ENCODE measurements at regions not wholly inside any gene's neighbourhood (a gene's known extent, or its start where the extent isn't known, plus 50 kb on each side); places are given as distances from the start of the nearest gene placed in this dataset.
"Not testable (repeated sequence)": the region's sequence is repeated elsewhere in the genome, so short reads cannot be mapped to it uniquely, and the experiment has no call there.

GRCh38 chr6:17182961-17183360 is 81.1 kb downstream of the STMND1 start:
- no peak for DNase-seq

GRCh38 chr6:17186925-17187324 is 85.1 kb downstream of the STMND1 start:
- DNase-seq, result no peak

- no peak for DNase-seq
Measured at GRCh38 chr6:17193106-17193775, 87.9 kb upstream of the RBM24 start.

- no peak for DNase-seq
Measured at GRCh38 chr6:17197607-17198006, 83.6 kb upstream of the RBM24 start.

GRCh38 chr6:17200395-17200794 is 80.8 kb upstream of the RBM24 start:
- no peak for DNase-seq

- peak; percentile 29 for DNase-seq
Measured at GRCh38 chr6:17202526-17202925, 78.6 kb upstream of the RBM24 start.

- DNase-seq, result no peak
Measured at GRCh38 chr6:17204533-17204932, 76.6 kb upstream of the RBM24 start.

- no peak for DNase-seq
Measured at GRCh38 chr6:17206566-17207072, 74.5 kb upstream of the RBM24 start.

GRCh38 chr6:17207281-17207680 is 73.9 kb upstream of the RBM24 start:
- no peak for DNase-seq

GRCh38 chr6:17210683-17211082 is 70.5 kb upstream of the RBM24 start:
- DNase-seq, result no peak

- DNase-seq, result no peak
Measured at GRCh38 chr6:17211101-17211500, 70.1 kb upstream of the RBM24 start.

GRCh38 chr6:17212546-17213371 is 68.4 kb upstream of the RBM24 start:
- no peak for DNase-seq

GRCh38 chr6:17214106-17214505 is 67.1 kb upstream of the RBM24 start:
- DNase-seq, result no peak

- DNase-seq, result not testable (repeated sequence)
Measured at GRCh38 chr6:17216972-17217371, 64.2 kb upstream of the RBM24 start.

GRCh38 chr6:17218023-17218748 is 63.0 kb upstream of the RBM24 start:
- no peak for DNase-seq

- no peak for DNase-seq
Measured at GRCh38 chr6:17218749-17219093, 62.4 kb upstream of the RBM24 start.

- no peak for DNase-seq
Measured at GRCh38 chr6:17219098-17219497, 62.1 kb upstream of the RBM24 start.

- DNase-seq, result no peak
Measured at GRCh38 chr6:17220040-17220910, 60.9 kb upstream of the RBM24 start.

- no peak for DNase-seq
Measured at GRCh38 chr6:17224056-17224455, 57.1 kb upstream of the RBM24 start.

- not testable (repeated sequence) for DNase-seq
Measured at GRCh38 chr6:17224501-17224900, 56.7 kb upstream of the RBM24 start.

- DNase-seq, result no peak
Measured at GRCh38 chr6:17225767-17226630, 55.2 kb upstream of the RBM24 start.

- no peak for DNase-seq
Measured at GRCh38 chr6:17226786-17227233, 54.4 kb upstream of the RBM24 start.

Data from DMS153 (cell line).